Activated T-cell treated with anti-CD3 and anti-CD28 coated beads, Interleukin-2, amount 50 U/mL, for 4 hours (primary cell): ENCODE measurements at regions not wholly inside any gene's neighbourhood (a gene's known extent, or its start where the extent isn't known, plus 50 kb on each side); places are given as distances from the start of the nearest gene placed in this dataset.
"Not testable (repeated sequence)": the region's sequence is repeated elsewhere in the genome, so short reads cannot be mapped to it uniquely, and the experiment has no call there.

Source experiments
- ATAC-seq, 2 donors: fragments of 200-7000 bp; cut with Tn5 transposase; one replicate each; pipeline ENCODE4 v1.10.0; 2021
- DNase-seq: peaks from one replicate; pipeline ENCODE4 v3.0.0-alpha.2; 2020
- H3K27me3 Mint-ChIP-seq: one replicate; pipeline ENCODE4 v1.8.0; 2021; ENCODE audit warnings: low read depth, mixed read lengths
- H3K36me3 Mint-ChIP-seq: one replicate; pipeline ENCODE4 v1.8.0; 2022; ENCODE audit warnings: mixed read lengths; ENCODE audit not compliant: insufficient read depth
- H3K4me1 Mint-ChIP-seq: one replicate; pipeline ENCODE4 v1.8.0; 2021; ENCODE audit warnings: low read depth, mixed read lengths
- H3K4me3 Mint-ChIP-seq: one replicate; pipeline ENCODE4 v1.8.0; 2021; ENCODE audit warnings: mild to moderate bottlenecking, moderate library complexity, mixed read lengths
- H3K9me3 Mint-ChIP-seq: one replicate; pipeline ENCODE4 v1.8.0; 2021; ENCODE audit warnings: mixed read lengths

GRCh38 chr2:150114089-150114488, 373.4 kb downstream of the RND3 start:
- not testable (repeated sequence) for H3K4me1 Mint-ChIP-seq, ATAC-seq, H3K4me3 Mint-ChIP-seq, H3K36me3 Mint-ChIP-seq, DNase-seq, H3K9me3 Mint-ChIP-seq, H3K27me3 Mint-ChIP-seq

GRCh38 chr2:150110548-150110947, 376.9 kb downstream of the RND3 start:
- H3K9me3 Mint-ChIP-seq, result no peaks in the 10 kb centered on the region
- H3K36me3 Mint-ChIP-seq, result no peaks in the 10 kb centered on the region
- H3K27me3 Mint-ChIP-seq, result no peaks in the 10 kb centered on the region
- no peak for DNase-seq
- ATAC-seq, result no peak
- H3K4me1 Mint-ChIP-seq, result no peaks in the 10 kb centered on the region
- H3K4me3 Mint-ChIP-seq, result no peak overlapping the region

GRCh38 chr2:150109912-150110311, 377.6 kb downstream of the RND3 start:
- no peaks in the 10 kb centered on the region for H3K27me3 Mint-ChIP-seq
- no peaks in the 10 kb centered on the region for H3K36me3 Mint-ChIP-seq
- DNase-seq, result no peak
- H3K9me3 Mint-ChIP-seq, result no peaks in the 10 kb centered on the region
- no peak for ATAC-seq
- H3K4me3 Mint-ChIP-seq, result no peak overlapping the region
- no peaks in the 10 kb centered on the region for H3K4me1 Mint-ChIP-seq

GRCh38 chr2:150109028-150109427, 378.4 kb downstream of the RND3 start:
- DNase-seq, result no peak
- Mint-ChIP-seq H3K9me3 (no peaks in the 10 kb centered on the region), H3K36me3 (no peaks in the 10 kb centered on the region), H3K4me3 (no peak overlapping the region), H3K27me3 (no peaks in the 10 kb centered on the region), H3K4me1 (no peaks in the 10 kb centered on the region)
- no peak for ATAC-seq

- ATAC-seq (no peak), DNase-seq (no peak)
- no peak overlapping the region for H3K4me3 Mint-ChIP-seq
- H3K9me3 Mint-ChIP-seq, result no peaks in the 10 kb centered on the region
- no peaks in the 10 kb centered on the region for H3K4me1 Mint-ChIP-seq
- no peaks in the 10 kb centered on the region for H3K27me3 Mint-ChIP-seq
- H3K36me3 Mint-ChIP-seq, result no peaks in the 10 kb centered on the region
Observed at GRCh38 chr2:150107816-150108215, 379.7 kb downstream of the RND3 start.

- no peaks in the 10 kb centered on the region for H3K36me3 Mint-ChIP-seq
- H3K4me1 Mint-ChIP-seq, result no peaks in the 10 kb centered on the region
- no peak for DNase-seq
- H3K27me3 Mint-ChIP-seq, result no peaks in the 10 kb centered on the region
- H3K9me3 Mint-ChIP-seq, result no peaks in the 10 kb centered on the region
- H3K4me3 Mint-ChIP-seq, result no peak overlapping the region
- no peak for ATAC-seq
Observed at GRCh38 chr2:150107170-150107569, 380.3 kb downstream of the RND3 start.

GRCh38 chr2:150101947-150102346, 385.5 kb downstream of the RND3 start:
- DNase-seq (no peak), ATAC-seq (no peak)
- no peaks in the 10 kb centered on the region for H3K4me1 Mint-ChIP-seq
- H3K27me3 Mint-ChIP-seq, result no peaks in the 10 kb centered on the region
- H3K36me3 Mint-ChIP-seq, result no peaks in the 10 kb centered on the region
- no peak overlapping the region for H3K4me3 Mint-ChIP-seq
- H3K9me3 Mint-ChIP-seq, result peaks cover 4% of the 10 kb centered on the region

- ATAC-seq, result no peak
- no peaks in the 10 kb centered on the region for H3K36me3 Mint-ChIP-seq
- no peak overlapping the region for H3K4me3 Mint-ChIP-seq
- peaks cover 4% of the 10 kb centered on the region for H3K9me3 Mint-ChIP-seq
- H3K4me1 Mint-ChIP-seq, result no peaks in the 10 kb centered on the region
- DNase-seq, result no peak
- H3K27me3 Mint-ChIP-seq, result no peaks in the 10 kb centered on the region
Observed at GRCh38 chr2:150100834-150101233, 386.6 kb downstream of the RND3 start.

- DNase-seq, result no peak
- Mint-ChIP-seq H3K9me3 (peaks cover 4% of the 10 kb centered on the region), H3K27me3 (no peaks in the 10 kb centered on the region), H3K4me1 (no peaks in the 10 kb centered on the region), H3K36me3 (no peaks in the 10 kb centered on the region), H3K4me3 (no peak overlapping the region)
- no peak for ATAC-seq
Observed at GRCh38 chr2:150100336-150100735, 387.1 kb downstream of the RND3 start.

- H3K4me1 Mint-ChIP-seq, result no peaks in the 10 kb centered on the region
- peaks cover 4% of the 10 kb centered on the region for H3K9me3 Mint-ChIP-seq
- H3K27me3 Mint-ChIP-seq, result no peaks in the 10 kb centered on the region
- H3K36me3 Mint-ChIP-seq, result no peaks in the 10 kb centered on the region
- H3K4me3 Mint-ChIP-seq, result no peak overlapping the region
- ATAC-seq (no peak), DNase-seq (no peak)
Observed at GRCh38 chr2:150099805-150100204, 387.7 kb downstream of the RND3 start.

- no peaks in the 10 kb centered on the region for H3K27me3 Mint-ChIP-seq
- DNase-seq, result no peak
- H3K36me3 Mint-ChIP-seq, result no peaks in the 10 kb centered on the region
- peaks cover 4% of the 10 kb centered on the region for H3K9me3 Mint-ChIP-seq
- no peak for ATAC-seq
- H3K4me3 Mint-ChIP-seq, result no peak overlapping the region
- no peaks in the 10 kb centered on the region for H3K4me1 Mint-ChIP-seq
Observed at GRCh38 chr2:150097901-150098531, 389.5 kb downstream of the RND3 start.

GRCh38 chr2:150097402-150097801, 390.1 kb downstream of the RND3 start:
- Mint-ChIP-seq H3K4me3 (no peak overlapping the region), H3K4me1 (no peaks in the 10 kb centered on the region), H3K36me3 (no peaks in the 10 kb centered on the region), H3K9me3 (peaks cover 4% of the 10 kb centered on the region), H3K27me3 (no peaks in the 10 kb centered on the region)
- ATAC-seq, result no peak
- DNase-seq, result no peak

- ATAC-seq (no peak), DNase-seq (no peak)
- H3K9me3 Mint-ChIP-seq, result no peaks in the 10 kb centered on the region
- no peaks in the 10 kb centered on the region for H3K36me3 Mint-ChIP-seq
- no peak overlapping the region for H3K4me3 Mint-ChIP-seq
- no peaks in the 10 kb centered on the region for H3K4me1 Mint-ChIP-seq
- no peaks in the 10 kb centered on the region for H3K27me3 Mint-ChIP-seq
Observed at GRCh38 chr2:150095361-150096095, 391.9 kb downstream of the RND3 start.

GRCh38 chr2:150091846-150092245, 395.6 kb downstream of the RND3 start:
- Mint-ChIP-seq H3K4me1 (no peaks in the 10 kb centered on the region), H3K4me3 (no peak overlapping the region), H3K9me3 (no peaks in the 10 kb centered on the region), H3K27me3 (no peaks in the 10 kb centered on the region), H3K36me3 (no peaks in the 10 kb centered on the region)
- DNase-seq, result no peak
- no peak for ATAC-seq

- DNase-seq (no peak), ATAC-seq (no peak)
- no peaks in the 10 kb centered on the region for H3K27me3 Mint-ChIP-seq
- no peaks in the 10 kb centered on the region for H3K9me3 Mint-ChIP-seq
- no peak overlapping the region for H3K4me3 Mint-ChIP-seq
- no peaks in the 10 kb centered on the region for H3K36me3 Mint-ChIP-seq
- no peaks in the 10 kb centered on the region for H3K4me1 Mint-ChIP-seq
Observed at GRCh38 chr2:150090031-150090430, 397.4 kb downstream of the RND3 start.
